Muscle layer of colon (tissue), 2 donors: ENCODE measurements at regions not wholly inside any gene's neighbourhood (a gene's known extent, or its start where the extent isn't known, plus 50 kb on each side); places are given as distances from the start of the nearest gene placed in this dataset.
"Not testable (repeated sequence)": the region's sequence is repeated elsewhere in the genome, so short reads cannot be mapped to it uniquely, and the experiment has no call there.

Experiments
- H3K27ac ChIP-seq: one replicate; pipeline ENCODE4 v1.7.0; 2013; ENCODE audit warnings: low read depth, mild to moderate bottlenecking, low read length, moderate library complexity
- H3K27me3 ChIP-seq, 2 donors: one replicate each; pipeline ENCODE4 v1.7.0; 2013; ENCODE audit warnings: low read length in 2 of 2, mild to moderate bottlenecking in 2 of 2; ENCODE audit not compliant: insufficient read depth in 2 of 2, control insufficient read depth in 1 of 2
- H3K36me3 ChIP-seq: one replicate; pipeline ENCODE4 v1.7.0; 2013; ENCODE audit warnings: mild to moderate bottlenecking, low read length; ENCODE audit not compliant: insufficient read depth
- H3K4me1 ChIP-seq: one replicate; pipeline ENCODE4 v1.7.0; 2013; ENCODE audit warnings: mild to moderate bottlenecking, low read length; ENCODE audit not compliant: insufficient read depth
- H3K4me3 ChIP-seq, 2 donors: one replicate each; pipeline ENCODE4 v1.7.0; 2013; ENCODE audit warnings: low read length in 2 of 2, low read depth in 1 of 2, mild to moderate bottlenecking in 1 of 2, moderate library complexity in 1 of 2
- H3K9ac ChIP-seq: one replicate; pipeline ENCODE4 v1.7.0; 2013; ENCODE audit warnings: low read length
- H3K9me3 ChIP-seq: one replicate; pipeline ENCODE4 v1.7.0; 2013; ENCODE audit warnings: mild to moderate bottlenecking, low read length
- donor health status: abdominal sarcoma.
- donor health status: Adenocarcinoma of cecum.

- no peaks in the 10 kb centered on the region for H3K27me3 ChIP-seq
- no peak overlapping the region for H3K27ac ChIP-seq
- H3K36me3 ChIP-seq: no peaks in the 10 kb centered on the region
- no peaks in the 10 kb centered on the region for H3K9me3 ChIP-seq
- peaks cover 45% of the 10 kb centered on the region for H3K4me1 ChIP-seq
- no peak overlapping the region for H3K9ac ChIP-seq
- H3K4me3 ChIP-seq: no peak overlapping the region
Observed at GRCh38 chr7:131031099-131031868, 296.4 kb upstream of the MKLN1 start.

- peaks cover 33% of the 10 kb centered on the region for H3K4me1 ChIP-seq
- no peak overlapping the region for H3K27ac ChIP-seq
- no peaks in the 10 kb centered on the region for H3K27me3 ChIP-seq
- H3K36me3 ChIP-seq: no peaks in the 10 kb centered on the region
- no peak overlapping the region for H3K9ac ChIP-seq
- H3K4me3 ChIP-seq: no peak overlapping the region
- H3K9me3 ChIP-seq: no peaks in the 10 kb centered on the region
Observed at GRCh38 chr7:131032786-131033185, 294.9 kb upstream of the MKLN1 start.

GRCh38 chr7:131034166-131034881 is 293.4 kb upstream of the MKLN1 start:
- Histone ChIP-seq H3K27me3 (no peaks in the 10 kb centered on the region), H3K9ac (no peak overlapping the region), H3K27ac (no peak overlapping the region), H3K4me3 (no peak overlapping the region), H3K9me3 (no peaks in the 10 kb centered on the region), H3K4me1 (peaks cover 29% of the 10 kb centered on the region), H3K36me3 (no peaks in the 10 kb centered on the region)

GRCh38 chr7:131035088-131035770 is 292.4 kb upstream of the MKLN1 start:
- Histone ChIP-seq H3K4me1 (peaks cover 34% of the 10 kb centered on the region), H3K9me3 (no peaks in the 10 kb centered on the region), H3K9ac (no peak overlapping the region), H3K36me3 (no peaks in the 10 kb centered on the region), H3K4me3 (no peak overlapping the region), H3K27me3 (no peaks in the 10 kb centered on the region), H3K27ac (no peak overlapping the region)

DNA sequence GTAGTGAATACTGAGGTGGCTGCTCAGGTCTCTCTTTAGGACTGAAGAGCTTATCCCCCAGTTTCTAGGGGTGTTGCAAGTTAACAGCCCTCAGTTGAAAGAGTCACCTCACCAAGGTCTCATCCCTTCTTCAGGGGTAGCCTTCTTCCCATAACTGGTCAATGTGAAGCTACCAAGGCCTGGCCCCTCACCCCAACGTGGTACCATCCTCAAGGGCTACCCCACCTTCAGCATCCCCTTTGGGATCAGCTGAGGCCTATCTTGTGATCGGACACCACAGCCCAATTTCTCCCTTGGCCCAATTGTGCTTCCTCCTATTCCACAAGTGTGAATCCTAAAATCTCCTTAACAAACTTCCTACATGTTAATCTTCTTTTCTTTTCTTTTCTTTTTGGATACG is 289.5 kb upstream of the MKLN1 start:
- H3K27ac ChIP-seq: no peak overlapping the region
- no peak overlapping the region for H3K9ac ChIP-seq
- H3K4me1 ChIP-seq: peaks cover 33% of the 10 kb centered on the region
- no peaks in the 10 kb centered on the region for H3K36me3 ChIP-seq
- H3K9me3 ChIP-seq: no peaks in the 10 kb centered on the region
- no peak overlapping the region for H3K4me3 ChIP-seq
- no peaks in the 10 kb centered on the region for H3K27me3 ChIP-seq

GRCh38 chr7:131039355-131039762 is 288.3 kb upstream of the MKLN1 start:
- H3K27me3 ChIP-seq: no peaks in the 10 kb centered on the region
- no peak overlapping the region for H3K27ac ChIP-seq
- H3K4me3 ChIP-seq: no peak overlapping the region
- no peaks in the 10 kb centered on the region for H3K36me3 ChIP-seq
- peak overlapping the region; percentile 27 for H3K9ac ChIP-seq
- H3K9me3 ChIP-seq: no peaks in the 10 kb centered on the region
- H3K4me1 ChIP-seq: peaks cover 30% of the 10 kb centered on the region

DNA sequence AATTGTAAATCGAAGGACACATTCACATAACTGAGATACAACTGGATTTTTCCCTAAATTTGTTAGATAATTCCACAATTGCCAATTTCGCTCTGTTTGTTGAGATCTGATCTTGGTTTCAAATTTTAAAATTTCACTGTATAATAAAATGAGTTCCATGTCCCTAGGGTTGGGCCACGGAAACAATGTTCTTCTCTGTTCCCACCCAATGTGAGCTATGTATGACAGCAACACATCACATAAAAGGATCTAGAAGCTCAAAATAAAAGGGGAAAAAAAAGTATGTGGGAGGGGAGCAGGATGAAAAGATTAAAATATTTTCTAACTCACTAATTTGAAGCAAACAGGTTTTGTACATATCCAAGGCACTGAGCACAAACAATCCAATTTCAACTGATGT is 287.8 kb upstream of the MKLN1 start:
- no peaks in the 10 kb centered on the region for H3K9me3 ChIP-seq
- no peak overlapping the region for H3K27ac ChIP-seq
- no peaks in the 10 kb centered on the region for H3K36me3 ChIP-seq
- H3K9ac ChIP-seq: peak overlapping the region; percentile 27
- no peak overlapping the region for H3K4me3 ChIP-seq
- no peaks in the 10 kb centered on the region for H3K27me3 ChIP-seq
- H3K4me1 ChIP-seq: peaks cover 29% of the 10 kb centered on the region

DNA sequence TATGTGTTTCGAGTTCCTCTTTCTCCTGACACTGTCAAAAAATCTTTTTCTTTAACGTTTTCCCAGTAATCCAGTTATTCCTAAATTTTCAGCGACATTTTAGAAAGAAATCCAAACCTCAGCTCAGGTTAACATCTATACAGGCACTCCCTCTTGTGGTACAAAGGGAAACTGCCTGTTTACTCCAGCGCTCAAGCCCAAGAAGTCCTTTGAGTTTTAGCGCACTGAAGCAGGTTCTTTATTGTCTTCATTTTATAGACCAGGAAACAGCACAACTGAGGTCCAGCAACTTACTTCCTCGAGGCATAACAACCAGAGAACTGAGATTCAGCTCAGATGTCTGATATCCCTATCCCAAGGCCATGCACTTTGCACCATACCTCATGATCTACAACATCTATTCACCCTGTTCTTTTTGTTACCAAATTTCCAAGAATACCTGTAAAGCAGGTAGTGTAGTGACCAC is 287.2 kb upstream of the MKLN1 start:
- peaks cover 28% of the 10 kb centered on the region for H3K4me1 ChIP-seq
- H3K36me3 ChIP-seq: no peaks in the 10 kb centered on the region
- no peak overlapping the region for H3K9ac ChIP-seq
- no peak overlapping the region for H3K4me3 ChIP-seq
- no peaks in the 10 kb centered on the region for H3K27me3 ChIP-seq
- H3K27ac ChIP-seq: no peak overlapping the region
- no peaks in the 10 kb centered on the region for H3K9me3 ChIP-seq

GRCh38 chr7:131041012-131041695 is 286.5 kb upstream of the MKLN1 start:
- not testable (repeated sequence) for H3K4me3 ChIP-seq, H3K9me3 ChIP-seq, H3K27ac ChIP-seq, H3K27me3 ChIP-seq, H3K9ac ChIP-seq, H3K36me3 ChIP-seq
- H3K4me1 ChIP-seq: peaks cover 28% of the 10 kb centered on the region

GRCh38 chr7:131042269-131043160 is 285.2 kb upstream of the MKLN1 start:
- no peaks in the 10 kb centered on the region for H3K36me3 ChIP-seq
- no peak overlapping the region for H3K27ac ChIP-seq
- H3K4me1 ChIP-seq: peaks cover 28% of the 10 kb centered on the region
- no peaks in the 10 kb centered on the region for H3K27me3 ChIP-seq
- no peak overlapping the region for H3K9ac ChIP-seq
- H3K9me3 ChIP-seq: no peaks in the 10 kb centered on the region
- no peak overlapping the region for H3K4me3 ChIP-seq
